Neuronal stem cell (in vitro differentiated cells): ENCODE measurements at regions not wholly inside any gene's neighbourhood (a gene's known extent, or its start where the extent isn't known, plus 50 kb on each side); places are given as distances from the start of the nearest gene placed in this dataset.

Experiments used
- DNase-seq: peaks from one replicate; pipeline ENCODE4 v3.0.0-alpha.2; 2013; ENCODE audit warnings: low spot score
- H2AFZ ChIP-seq: one replicate; pipeline ENCODE4 v1.6.1; 2013; ENCODE audit warnings: mild to moderate bottlenecking, low read length, inconsistent platforms
- H2AK5ac ChIP-seq: 2 replicates; pipeline ENCODE4 v1.6.1; 2013; ENCODE audit warnings: low read depth, mild to moderate bottlenecking, inconsistent platforms, low read length, moderate library complexity, mixed read lengths
- H2BK120ac ChIP-seq: 2 replicates; pipeline ENCODE4 v1.6.1; 2013; ENCODE audit warnings: low read depth, mild to moderate bottlenecking, inconsistent platforms, low read length, moderate library complexity, mixed read lengths
- H2BK12ac ChIP-seq: one replicate; pipeline ENCODE4 v1.6.1; 2013; ENCODE audit warnings: low read length, inconsistent platforms
- H2BK15ac ChIP-seq: 2 replicates; pipeline ENCODE4 v1.6.1; 2013; ENCODE audit warnings: mild to moderate bottlenecking, low read length, inconsistent platforms, mixed read lengths
- H2BK5ac ChIP-seq: one replicate; pipeline ENCODE4 v1.6.1; 2013; ENCODE audit warnings: inconsistent platforms, mild to moderate bottlenecking, low read length, moderate library complexity
- H3K14ac ChIP-seq: one replicate; pipeline ENCODE4 v1.6.1; 2013; ENCODE audit warnings: low read length, inconsistent platforms
- H3K18ac ChIP-seq: 2 replicates; pipeline ENCODE4 v1.6.1; 2013; ENCODE audit warnings: low read length, inconsistent platforms
- H3K23ac ChIP-seq: 2 replicates; pipeline ENCODE4 v1.6.1; 2013; ENCODE audit warnings: low read depth, mild to moderate bottlenecking, mixed read lengths, low read length, inconsistent platforms; ENCODE audit not compliant: poor library complexity
- H3K27ac ChIP-seq: replicated peaks from 3 replicates; pipeline ENCODE4 v1.5.1; 2013; ENCODE audit warnings: low read length, inconsistent platforms
- H3K27me3 ChIP-seq, 3 experiments: 2 replicates each; pipeline ENCODE4 v1.6.1; 2013; ENCODE audit warnings: low read length in 3 of 3, mild to moderate bottlenecking in 2 of 3, inconsistent platforms in 1 of 3, low read depth in 1 of 3, mixed read lengths in 1 of 3, moderate library complexity in 1 of 3; ENCODE audit not compliant: control insufficient read depth in 3 of 3, insufficient read depth in 3 of 3
- H3K36me3 ChIP-seq, 2 donors: replicated peaks in 1 of 2; 2 replicates each; pipeline ENCODE4 v1.6.1; 2013; ENCODE audit warnings: low read length in 2 of 2; ENCODE audit not compliant: control insufficient read depth in 2 of 2, insufficient read depth in 2 of 2
- H3K4ac ChIP-seq: 2 replicates; pipeline ENCODE4 v1.6.1; 2013; ENCODE audit warnings: inconsistent platforms, mild to moderate bottlenecking, low read length, moderate library complexity
- H3K4me1 ChIP-seq, 2 donors: 1 replicate in 1 of 2; 2 replicates in 1 of 2; pipeline ENCODE4 v1.6.1; 2013; ENCODE audit warnings: low read length in 2 of 2, low read depth in 1 of 2; ENCODE audit not compliant: control insufficient read depth in 2 of 2, insufficient read depth in 1 of 2
- H3K4me2 ChIP-seq: one replicate; pipeline ENCODE4 v1.6.1; 2013; ENCODE audit warnings: mild to moderate bottlenecking, low read length, inconsistent platforms; ENCODE audit not compliant: insufficient read depth, poor library complexity, severe bottlenecking
- H3K4me3 ChIP-seq, 2 donors: 2 replicates each; pipeline ENCODE4 v1.5.1; 2013; ENCODE audit warnings: low read length in 2 of 2, mild to moderate bottlenecking in 2 of 2, inconsistent platforms in 1 of 2, moderate library complexity in 1 of 2
- H3K79me1 ChIP-seq: one replicate; pipeline ENCODE4 v1.6.1; 2013; ENCODE audit warnings: low read depth, mild to moderate bottlenecking, inconsistent platforms, low read length, moderate library complexity
- H3K9ac ChIP-seq: one replicate; pipeline ENCODE4 v1.6.1; 2013; ENCODE audit warnings: mild to moderate bottlenecking, low read depth, low read length, inconsistent platforms; ENCODE audit not compliant: poor library complexity
- H3K9me3 ChIP-seq, 2 donors: replicated peaks in 1 of 2; 2 replicates each; pipeline versions ENCODE3 to v1.6.1; 2013; ENCODE audit warnings: low read length in 2 of 2, mild to moderate bottlenecking in 2 of 2, inconsistent platforms in 1 of 2, low read depth in 1 of 2, mixed read lengths in 1 of 2, moderate library complexity in 1 of 2; ENCODE audit not compliant: control insufficient read depth in 2 of 2, insufficient read depth in 1 of 2
- H4K8ac ChIP-seq: one replicate; pipeline ENCODE4 v1.6.1; 2013; ENCODE audit warnings: low read depth, mild to moderate bottlenecking, inconsistent platforms, low read length, moderate library complexity
- H4K91ac ChIP-seq: one replicate; pipeline ENCODE4 v1.6.1; 2013; ENCODE audit warnings: low read length, low read depth, mild to moderate bottlenecking, inconsistent platforms; ENCODE audit not compliant: poor library complexity
- WGBS, 2 donors: extraction: QIAGEN DNeasy Blood & Tissue Kit; methylation state at CpG; one replicate each; pipeline ENCODE4 v1.1.7; 2013; ENCODE audit warnings: missing lambda C conversion rate in 2 of 2, mixed read lengths in 1 of 2; ENCODE audit not compliant: insufficient read length in 2 of 2, insufficient replicate concordance in 1 of 2; ENCODE audit errors: extremely low coverage in 2 of 2; 5-methylcytosine and 5-hydroxymethylcytosine counted together

DNA sequence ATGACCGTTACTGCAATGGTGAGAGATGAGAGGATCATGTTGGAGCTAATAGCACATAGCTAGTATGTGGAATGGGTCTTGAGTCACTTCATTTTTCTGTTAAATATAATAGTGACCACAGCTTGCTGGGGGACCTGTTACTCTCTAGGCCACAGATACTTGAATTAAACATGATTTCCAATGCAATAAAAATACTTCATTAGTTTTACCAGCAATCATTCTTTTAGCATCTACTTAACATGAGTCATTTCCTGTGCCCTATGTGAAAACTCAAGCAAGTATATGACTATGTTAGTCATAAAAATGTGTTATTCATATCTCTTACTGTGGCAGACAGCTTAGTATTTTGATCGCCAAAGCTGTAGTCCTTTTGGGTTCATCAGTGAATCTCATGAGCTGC, 798.8 kb downstream of the SLC16A7 start:
- no peak overlapping the region for H3K9ac ChIP-seq
- H3K79me1 ChIP-seq: no peaks in the 10 kb centered on the region
- H3K4me2 ChIP-seq: no peak overlapping the region
- no peak overlapping the region for H3K4ac ChIP-seq
- no peak for DNase-seq
- H4K8ac ChIP-seq: no peak overlapping the region
- H3K27ac ChIP-seq: no peak overlapping the region
- H2BK5ac ChIP-seq: no peak overlapping the region
- H2BK120ac ChIP-seq: no peak overlapping the region
- no CpG with 5 or more reads among the region's 2 CpGs for WGBS, 2 donors
- H3K23ac ChIP-seq: no peak overlapping the region
- no peaks in the 10 kb centered on the region for H3K36me3 ChIP-seq
- H2BK12ac ChIP-seq: no peak overlapping the region
- no peak overlapping the region for H2AFZ ChIP-seq
- H3K4me1 ChIP-seq: no peaks in the 10 kb centered on the region
- peaks cover 0 to 4% of the 10 kb centered on the region in 2 donors for H3K9me3 ChIP-seq
- no peak overlapping the region for H4K91ac ChIP-seq
- H3K14ac ChIP-seq: no peak overlapping the region
- H3K4me3 ChIP-seq: no peak overlapping the region
- H2AK5ac ChIP-seq: no peak overlapping the region
- H2BK15ac ChIP-seq: no peak overlapping the region
- H3K18ac ChIP-seq: no peak overlapping the region
- H3K27me3 ChIP-seq: no peaks in the 10 kb centered on the region

DNA sequence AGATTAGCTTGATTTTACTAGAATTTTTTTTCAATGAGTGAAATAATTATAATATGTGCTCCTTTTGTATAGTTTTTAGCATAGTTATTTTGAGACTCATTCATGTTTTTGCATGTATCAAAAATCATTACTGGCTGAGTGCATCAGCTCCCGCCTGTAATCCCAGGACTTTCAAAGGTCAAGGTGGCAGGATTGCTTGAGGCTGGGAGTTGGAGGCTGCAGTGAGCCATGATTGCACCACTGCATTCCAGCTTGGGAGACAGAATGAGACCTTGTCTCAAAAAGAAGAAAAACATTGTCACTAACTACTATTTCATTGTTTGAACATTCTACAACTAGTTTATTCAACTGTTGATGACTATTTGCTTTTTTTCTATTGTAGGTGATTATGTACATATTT, 802.7 kb downstream of the SLC16A7 start:
- H3K4me2 ChIP-seq: no peak overlapping the region
- no peak overlapping the region for H3K4ac ChIP-seq
- H2BK15ac ChIP-seq: no peak overlapping the region
- no peak overlapping the region for H2AFZ ChIP-seq
- H2AK5ac ChIP-seq: no peak overlapping the region
- H2BK5ac ChIP-seq: no peak overlapping the region
- no peaks in the 10 kb centered on the region for H3K4me1 ChIP-seq
- H4K8ac ChIP-seq: no peak overlapping the region
- H3K27me3 ChIP-seq: no peaks in the 10 kb centered on the region
- H3K36me3 ChIP-seq: no peaks in the 10 kb centered on the region
- H4K91ac ChIP-seq: no peak overlapping the region
- H3K23ac ChIP-seq: no peak overlapping the region
- no peak overlapping the region for H3K14ac ChIP-seq
- no peak overlapping the region for H3K9ac ChIP-seq
- DNase-seq: no peak
- H2BK120ac ChIP-seq: no peak overlapping the region
- H3K18ac ChIP-seq: no peak overlapping the region
- H2BK12ac ChIP-seq: no peak overlapping the region
- H3K4me3 ChIP-seq: no peak overlapping the region
- no peaks in the 10 kb centered on the region for H3K79me1 ChIP-seq
- no CpG with 5 or more reads among the region's 1 CpG for WGBS, 2 donors
- no peaks in the 10 kb centered on the region for H3K9me3 ChIP-seq
- no peak overlapping the region for H3K27ac ChIP-seq

DNA sequence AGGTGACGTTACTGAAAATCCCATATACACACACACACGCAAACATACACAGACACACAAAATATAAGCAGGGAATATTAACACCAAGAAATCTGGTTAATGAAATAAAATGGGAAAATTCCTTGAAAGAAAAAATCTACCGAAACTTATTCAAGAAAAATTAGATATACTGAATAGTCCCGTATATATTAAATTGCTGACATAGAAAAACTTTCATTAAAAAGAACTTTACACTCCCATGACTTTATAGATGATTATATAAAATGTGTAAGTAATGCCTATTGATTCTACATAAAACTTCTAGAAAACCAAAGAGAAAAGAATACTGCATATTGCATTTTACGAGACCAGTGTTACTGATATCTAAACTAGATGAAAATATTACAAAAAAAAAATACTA, 803.2 kb downstream of the SLC16A7 start:
- H3K9me3 ChIP-seq: no peaks in the 10 kb centered on the region
- no peak overlapping the region for H3K23ac ChIP-seq
- H2AFZ ChIP-seq: no peak overlapping the region
- no peak overlapping the region for H3K18ac ChIP-seq
- no peaks in the 10 kb centered on the region for H3K36me3 ChIP-seq
- H4K91ac ChIP-seq: no peak overlapping the region
- WGBS, 2 donors: no CpG with 5 or more reads among the region's 5 CpGs
- H2BK15ac ChIP-seq: no peak overlapping the region
- H3K4me3 ChIP-seq: no peak overlapping the region
- H3K9ac ChIP-seq: no peak overlapping the region
- no peak overlapping the region for H2BK12ac ChIP-seq
- H2BK5ac ChIP-seq: no peak overlapping the region
- DNase-seq: no peak
- H3K27ac ChIP-seq: no peak overlapping the region
- H2BK120ac ChIP-seq: no peak overlapping the region
- H3K27me3 ChIP-seq: no peaks in the 10 kb centered on the region
- no peak overlapping the region for H3K14ac ChIP-seq
- H3K4me2 ChIP-seq: no peak overlapping the region
- no peak overlapping the region for H2AK5ac ChIP-seq
- no peaks in the 10 kb centered on the region for H3K79me1 ChIP-seq
- no peak overlapping the region for H4K8ac ChIP-seq
- H3K4me1 ChIP-seq: no peaks in the 10 kb centered on the region
- no peak overlapping the region for H3K4ac ChIP-seq

DNA sequence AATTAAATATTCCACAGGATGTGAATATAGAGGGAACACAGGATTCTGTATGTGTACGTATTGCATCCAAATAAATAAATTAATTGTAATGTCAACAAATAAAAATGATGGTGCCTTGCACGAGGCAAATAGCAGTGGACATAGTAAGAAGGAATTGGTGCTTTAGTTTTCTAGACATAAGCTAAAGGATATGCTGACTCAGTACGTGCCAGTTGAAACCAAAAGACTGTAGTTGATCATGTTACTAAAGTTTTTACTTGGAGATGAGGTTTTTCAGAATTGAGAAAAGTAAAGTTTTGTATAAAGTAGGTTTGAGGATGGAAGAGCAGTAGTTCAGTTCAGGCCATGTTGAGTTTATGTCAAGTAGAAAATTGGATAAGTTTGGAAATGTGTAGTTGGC, 807.2 kb downstream of the SLC16A7 start:
- H3K79me1 ChIP-seq: no peaks in the 10 kb centered on the region
- H3K36me3 ChIP-seq: no peaks in the 10 kb centered on the region
- no peak overlapping the region for H2AFZ ChIP-seq
- no peak overlapping the region for H4K8ac ChIP-seq
- H3K4me3 ChIP-seq: no peak overlapping the region
- no peak overlapping the region for H2AK5ac ChIP-seq
- no peak overlapping the region for H2BK120ac ChIP-seq
- H3K27ac ChIP-seq: no peak overlapping the region
- no peak overlapping the region for H2BK5ac ChIP-seq
- no peak overlapping the region for H3K4me2 ChIP-seq
- no peaks in the 10 kb centered on the region for H3K27me3 ChIP-seq
- no peak overlapping the region for H4K91ac ChIP-seq
- no peaks in the 10 kb centered on the region for H3K9me3 ChIP-seq
- no peaks in the 10 kb centered on the region for H3K4me1 ChIP-seq
- no peak overlapping the region for H3K9ac ChIP-seq
- no peak overlapping the region for H3K23ac ChIP-seq
- no peak overlapping the region for H2BK15ac ChIP-seq
- H2BK12ac ChIP-seq: no peak overlapping the region
- no peak for DNase-seq
- no peak overlapping the region for H3K4ac ChIP-seq
- H3K14ac ChIP-seq: no peak overlapping the region
- WGBS, 2 donors: no CpG with 5 or more reads among the region's 3 CpGs
- no peak overlapping the region for H3K18ac ChIP-seq
